IMR-90 (cell line): ENCODE measurements at regions not wholly inside any gene's neighbourhood (a gene's known extent, or its start where the extent isn't known, plus 50 kb on each side); places are given as distances from the start of the nearest gene placed in this dataset.
"Not testable (repeated sequence)": the region's sequence is repeated elsewhere in the genome, so short reads cannot be mapped to it uniquely, and the experiment has no call there.

Experiments
- ATAC-seq: fragments of 200-7000 bp; cut with Tn5 transposase; 2 replicates; pipeline ENCODE4 v1.9.1; 2020; ENCODE audit warnings: low read depth, mild to moderate bottlenecking, moderate library complexity
- BruUV-seq: library from RNA; stranded (reverse); fragments of 400-500 nt; replicated peaks from 2 replicates; lab custom pipeline; 2021; lab: Mats Ljungman, UMichigan
- CTCF ChIA-PET: fragments of 300-600 bp; formaldehyde crosslinking; extraction: SDS; loops from one replicate; lab custom pipeline; 2021; ENCODE audit warnings: antibody characterized with exemption; lab: Yijun Ruan, JAX
- POLR2A ChIA-PET: fragments of 300-600 bp; sonication (Branson Sonifier 250); formaldehyde crosslinking; loops from one replicate; lab custom pipeline; 2022; ENCODE audit warnings: antibody characterized with exemption; ENCODE audit not compliant: unreplicated experiment; lab: Charles Lee
- DNase-seq: peaks from one replicate; pipeline ENCODE4 v3.0.0; 2013
- H2AFZ ChIP-seq: replicated peaks from 2 replicates; pipeline ENCODE3; 2013; ENCODE audit warnings: low read length, mild to moderate bottlenecking; ENCODE audit not compliant: poor library complexity
- H2AK5ac ChIP-seq: 2 replicates; pipeline ENCODE4 v1.6.1; 2013; ENCODE audit warnings: low read depth, low read length, inconsistent platforms
- H2AK9ac ChIP-seq: replicated peaks from 2 replicates; pipeline ENCODE3; 2013; ENCODE audit warnings: mild to moderate bottlenecking, low read depth, low read length, moderate library complexity; ENCODE audit not compliant: poor library complexity
- H2BK120ac ChIP-seq: 2 replicates; pipeline ENCODE4 v1.6.1; 2013; ENCODE audit warnings: low read depth, low read length, inconsistent platforms
- H2BK15ac ChIP-seq: 3 replicates; pipeline ENCODE4 v1.6.1; 2013; ENCODE audit warnings: low read depth, low read length, inconsistent platforms
- H2BK20ac ChIP-seq: 2 replicates; pipeline ENCODE4 v1.6.1; 2013; ENCODE audit warnings: low read depth, mild to moderate bottlenecking, inconsistent platforms, low read length, moderate library complexity
- H2BK5ac ChIP-seq: 2 replicates; pipeline ENCODE4 v1.6.1; 2013; ENCODE audit warnings: mild to moderate bottlenecking, low read depth, low read length, inconsistent platforms; ENCODE audit not compliant: poor library complexity, severe bottlenecking
- H3K14ac ChIP-seq: replicated peaks from 2 replicates; pipeline ENCODE4 v1.6.1; 2013; ENCODE audit warnings: low read depth, low read length, inconsistent platforms
- H3K18ac ChIP-seq: 2 replicates; pipeline ENCODE4 v1.6.1; 2013; ENCODE audit warnings: low read depth, low read length, control low read depth
- H3K23ac ChIP-seq: 2 replicates; pipeline ENCODE4 v1.6.1; 2013; ENCODE audit warnings: low read depth, low read length, inconsistent platforms
- H3K27ac ChIP-seq: 2 replicates; pipeline ENCODE4 v1.5.1; 2013; ENCODE audit warnings: mild to moderate bottlenecking, control low read depth, low read length; ENCODE audit not compliant: insufficient read depth
- H3K27me3 ChIP-seq: 2 replicates; pipeline ENCODE4 v1.6.1; 2013; ENCODE audit warnings: low read length; ENCODE audit not compliant: control insufficient read depth, insufficient read depth
- H3K36me3 ChIP-seq: 2 replicates; pipeline ENCODE4 v1.6.1; 2013; ENCODE audit warnings: low read length, mixed read lengths; ENCODE audit not compliant: control insufficient read depth, insufficient read depth
- H3K4ac ChIP-seq: 2 replicates; pipeline ENCODE4 v1.6.1; 2013; ENCODE audit warnings: low read depth, low read length, inconsistent platforms
- H3K4me1 ChIP-seq: 2 replicates; pipeline ENCODE4 v1.6.1; 2013; ENCODE audit warnings: low read length, mixed read lengths; ENCODE audit not compliant: control insufficient read depth, insufficient read depth
- H3K4me2 ChIP-seq: 2 replicates; pipeline ENCODE4 v1.6.1; 2013; ENCODE audit warnings: low read depth, mild to moderate bottlenecking, control low read depth, low read length, moderate library complexity
- H3K4me3 ChIP-seq: 2 replicates; pipeline ENCODE4 v1.5.1; 2013; ENCODE audit warnings: low read depth, mild to moderate bottlenecking, control low read depth, low read length, moderate library complexity; ENCODE audit not compliant: insufficient read depth
- H3K56ac ChIP-seq: 2 replicates; pipeline ENCODE4 v1.6.1; 2013; ENCODE audit warnings: low read length, inconsistent platforms; ENCODE audit not compliant: insufficient read depth; ENCODE audit errors: extremely low read depth
- H3K79me1 ChIP-seq, 2 experiments: 2 replicates each; pipeline ENCODE4 v1.6.1; 2013; ENCODE audit warnings: low read length in 2 of 2, inconsistent platforms in 1 of 2, low read depth in 1 of 2
- H3K9ac ChIP-seq: 2 replicates; pipeline ENCODE4 v1.6.1; 2013; ENCODE audit warnings: low read depth, low read length, control low read depth
- H3K9me1 ChIP-seq: 2 replicates; pipeline ENCODE4 v1.6.1; 2013; ENCODE audit warnings: low read length, inconsistent platforms; ENCODE audit not compliant: insufficient read depth
- H3K9me3 ChIP-seq: 2 replicates; pipeline ENCODE4 v1.6.1; 2013; ENCODE audit warnings: low read length; ENCODE audit not compliant: control insufficient read depth, insufficient read depth
- H4K20me1 ChIP-seq: 2 replicates; pipeline ENCODE4 v1.6.1; 2013; ENCODE audit warnings: low read length, inconsistent platforms; ENCODE audit not compliant: insufficient read depth
- H4K5ac ChIP-seq: 2 replicates; pipeline ENCODE4 v1.6.1; 2013; ENCODE audit warnings: mild to moderate bottlenecking, low read depth, low read length, control low read depth
- H4K8ac ChIP-seq, 2 experiments: 2 replicates each; pipeline ENCODE4 v1.6.1; 2013; ENCODE audit warnings: low read depth in 2 of 2, low read length in 2 of 2, control low read depth in 1 of 2, inconsistent platforms in 1 of 2
- H4K91ac ChIP-seq: 2 replicates; pipeline ENCODE4 v1.6.1; 2013; ENCODE audit warnings: low read depth, low read length, inconsistent platforms; ENCODE audit not compliant: insufficient read depth
- WGBS, 2 experiments: methylation state at CpG; one replicate each; pipeline versions ENCODE4 v1.1.5 to v1.1.7; 2013; ENCODE audit warnings: missing lambda C conversion rate in 2 of 2; ENCODE audit not compliant: insufficient read length in 1 of 2; ENCODE audit errors: extremely low coverage in 2 of 2; 5-methylcytosine and 5-hydroxymethylcytosine counted together
- dilution Hi-C: fragments of 300-500 bp; cut with HindIII; formaldehyde crosslinking; loops from one replicate; pipeline ENCODE4 v1.14.3; 2018; ENCODE audit warnings: low sequenced_read_pairs; ENCODE audit not compliant: unreplicated experiment
- in situ Hi-C: fragments of 300-500 bp; cut with MboI; formaldehyde crosslinking; loops from 3 replicates; pipeline ENCODE4 v1.14.3; 2019; ENCODE audit warnings: low sequenced_read_pairs, inconsistent platforms, mixed read lengths
- intact Hi-C: fragments of 100-400 bp; cut with micrococcal nuclease; formaldehyde crosslinking; loops from 2 replicates; pipeline ENCODE4 v1.10.0; 2022

- H3K4ac ChIP-seq, H2BK5ac ChIP-seq, dilution Hi-C loops, H3K23ac ChIP-seq, H3K36me3 ChIP-seq, H4K8ac ChIP-seq, H4K5ac ChIP-seq, H4K91ac ChIP-seq, H3K4me2 ChIP-seq, H2BK120ac ChIP-seq, H3K79me1 ChIP-seq, H3K9ac ChIP-seq, H3K27me3 ChIP-seq, H2BK20ac ChIP-seq, BruUV-seq, H3K27ac ChIP-seq, H3K56ac ChIP-seq, H3K18ac ChIP-seq, H3K4me3 ChIP-seq, H3K14ac ChIP-seq, intact Hi-C loops, H2AK9ac ChIP-seq, H3K9me3 ChIP-seq, POLR2A ChIA-PET, H3K4me1 ChIP-seq, ATAC-seq, H3K9me1 ChIP-seq, H2AFZ ChIP-seq, H2AK5ac ChIP-seq, H2BK15ac ChIP-seq, H4K20me1 ChIP-seq, CTCF ChIA-PET, in situ Hi-C loops, DNase-seq: not testable (repeated sequence)
- WGBS, 2 experiments, result no CpG with 5 or more reads among the region's 8 CpGs
Measured at GRCh38 chr7:150135620-150136190, 187.4 kb upstream of the LRRC61 start.

- in situ Hi-C loops, intact Hi-C loops, BruUV-seq: not testable (repeated sequence)
Measured at GRCh38 chr7:150139840-150140239, 183.3 kb upstream of the LRRC61 start.

More at GRCh38 chr7:150139840-150140239, 183.3 kb upstream of the LRRC61 start:
- H3K27ac ChIP-seq, H3K4ac ChIP-seq, H3K9me3 ChIP-seq, H2AFZ ChIP-seq, H3K4me3 ChIP-seq, H2AK9ac ChIP-seq, H4K91ac ChIP-seq, POLR2A ChIA-PET, H3K23ac ChIP-seq, H2BK120ac ChIP-seq, ATAC-seq, H2BK20ac ChIP-seq, H3K36me3 ChIP-seq, H4K20me1 ChIP-seq, H3K9ac ChIP-seq, H2BK5ac ChIP-seq, H4K5ac ChIP-seq, H3K9me1 ChIP-seq, H3K18ac ChIP-seq, H4K8ac ChIP-seq, H2AK5ac ChIP-seq, H2BK15ac ChIP-seq, H3K4me1 ChIP-seq, H3K56ac ChIP-seq, dilution Hi-C loops, H3K4me2 ChIP-seq, H3K27me3 ChIP-seq, CTCF ChIA-PET, H3K79me1 ChIP-seq, DNase-seq, H3K14ac ChIP-seq: not testable (repeated sequence)
- no CpG with 5 or more reads among the region's 5 CpGs for WGBS, 2 experiments
